Spleen (tissue), 11 donors: ENCODE measurements at regions not wholly inside any gene's neighbourhood (a gene's known extent, or its start where the extent isn't known, plus 50 kb on each side); places are given as distances from the start of the nearest gene placed in this dataset.
A peak's percentile ranks its signal among the peaks of the same experiment; 100 is the strongest.

ENCODE experiments used
- DNase-seq: peaks from one replicate; pipeline ENCODE4 v3.0.0-alpha.2; 2020
- H3K27ac ChIP-seq, 8 donors: fragments of 200-600 bp; sonication (generic) in 7 of 8; 1 replicate in 4 of 8; 2 replicates in 4 of 8; pipeline versions ENCODE4 v1.5.0 to v1.8.0; 2016 to 2021; ENCODE audit warnings: inconsistent platforms in 4 of 8, mild to moderate bottlenecking in 4 of 8, moderate library complexity in 1 of 8
- H3K27me3 ChIP-seq, 7 donors: fragments of 200-600 bp; sonication (generic) in 6 of 7; replicated peaks in 1 of 7; 1 replicate in 4 of 7; 2 replicates in 3 of 7; pipeline versions ENCODE4 v1.5.0 to v1.8.0; 2016 to 2021; ENCODE audit warnings: inconsistent platforms in 3 of 7, mild to moderate bottlenecking in 1 of 7
- H3K36me3 ChIP-seq, 6 donors: fragments of 200-600 bp; sonication (generic) in 5 of 6; 1 replicate in 4 of 6; 2 replicates in 2 of 6; pipeline versions ENCODE4 v1.5.0 to v1.8.0; 2016 to 2021; ENCODE audit warnings: inconsistent platforms in 2 of 6
- H3K4me1 ChIP-seq, 6 donors: fragments of 200-600 bp; sonication (generic) in 5 of 6; 1 replicate in 3 of 6; 2 replicates in 3 of 6; pipeline versions ENCODE4 v1.5.0 to v1.8.0; 2016 to 2021; ENCODE audit warnings: inconsistent platforms in 3 of 6
- H3K4me3 ChIP-seq, 8 donors: fragments of 200-600 bp; sonication (generic) in 7 of 8; 1 replicate in 4 of 8; 2 replicates in 4 of 8; pipeline versions ENCODE4 v1.5.0 to v1.8.0; 2016 to 2021; ENCODE audit warnings: inconsistent platforms in 4 of 8, mild to moderate bottlenecking in 4 of 8, moderate library complexity in 2 of 8
- H3K9me3 ChIP-seq, 8 donors: fragments of 200-600 bp; sonication (generic) in 7 of 8; 1 replicate in 4 of 8; 2 replicates in 4 of 8; pipeline versions ENCODE4 v1.5.0 to v1.8.0; 2016 to 2021; ENCODE audit warnings: inconsistent platforms in 4 of 8
- POLR2A ChIP-seq, 3 donors: fragments of 450-650 bp; IDR thresholded peaks; one replicate each; pipeline ENCODE4 v1.5.1; 2017; ENCODE audit warnings: antibody characterized with exemption in 3 of 3, mild to moderate bottlenecking in 1 of 3
- POLR2AphosphoS5 ChIP-seq, 3 donors: sonication (generic); formaldehyde crosslinking; IDR thresholded peaks; one replicate each; pipeline ENCODE4 v1.5.1; 2017; ENCODE audit warnings: antibody characterized with exemption in 3 of 3
- WGBS, 5 donors: extraction: QIAGEN DNeasy Blood & Tissue Kit in 3 of 5; methylation state at CpG; one replicate each; pipeline versions ENCODE4 v1.1.5 to v1.1.7; 2013 to 2018; 5-methylcytosine and 5-hydroxymethylcytosine counted together
- intact Hi-C: fragments of 100-400 bp; cut with DNase I; formaldehyde crosslinking; loops from one replicate; pipeline ENCODE4 v1.15.0; 2023; ENCODE audit warnings: low total_unique reads
- TF ChIP-seq, protein P1 (sequence below), 11 experiments: fragments of 200-600 bp in 7 of 11; fragments of 450-650 bp in 4 of 11; sonication (generic) in 4 of 11; IDR thresholded peaks in 8 of 11; conservative IDR thresholded peaks in 3 of 11; 1 replicate in 7 of 11; 2 replicates in 4 of 11; pipeline versions ENCODE4 v1.4.0 to v1.8.0; 2016 to 2021; ENCODE audit warnings: antibody characterized with exemption in 11 of 11, inconsistent platforms in 4 of 11, mild to moderate bottlenecking in 1 of 11
- donor health status: healthy with polysubstance abuse.
- donor health status: DM: no; HTN: no; CAD: no; lungs with moderate emphysema.
- donor health status: DM: no; HTN: no; CAD: no.
- donor health status: Bipolar disorder and iron deficiency.
- donor health status: healthy.
- donor health status: DM: no; HTN: no; CAD: no.
- donor health status: DM: yes; HTN: yes; CAD: no.

DNA sequence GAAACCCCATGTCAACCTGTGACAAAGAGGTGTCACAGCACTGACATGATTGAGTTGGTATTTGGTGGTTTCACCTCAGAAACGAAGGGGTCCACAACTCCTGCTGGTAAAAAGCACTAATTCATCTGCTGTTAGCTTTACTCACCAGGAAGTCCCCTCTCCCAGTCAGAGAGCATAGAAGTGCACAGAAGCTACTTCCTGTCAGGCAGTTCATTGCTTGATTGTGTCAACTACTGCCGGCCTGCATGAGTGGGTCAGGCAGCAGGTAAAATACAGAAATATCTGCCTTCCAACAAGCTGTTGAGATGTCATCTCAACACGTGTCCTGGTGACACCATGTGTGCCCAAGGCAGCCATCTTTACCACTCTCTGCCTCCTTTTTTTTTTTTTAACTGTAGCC lies 596.6 kb upstream of the NR2F2 start:
- Histone ChIP-seq H3K4me1 (peaks cover 0 to 16% (median 9%) of the 10 kb centered on the region in 6 donors), H3K4me3 (no peak overlapping the region), H3K9me3 (peaks cover 0 to 7% (median 0%) of the 10 kb centered on the region in 8 donors), H3K36me3 (no peaks in the 10 kb centered on the region), H3K27ac (peak overlapping the region in 2 of 8 donors; percentile 6 to 23), H3K27me3 (no peaks in the 10 kb centered on the region)
- intact Hi-C loops, result no loop called here
- 31 to 38% (median 35%) methylated on average over 3 of the region's 3 CpGs for WGBS, 5 donors
- no peak for DNase-seq
- TF ChIP-seq POLR2AphosphoS5 (IDR thresholded peaks at IDR 0.05) (no peak), POLR2A (IDR thresholded peaks at IDR 0.05) (no peak)
- TF ChIP-seq, protein P1, sequence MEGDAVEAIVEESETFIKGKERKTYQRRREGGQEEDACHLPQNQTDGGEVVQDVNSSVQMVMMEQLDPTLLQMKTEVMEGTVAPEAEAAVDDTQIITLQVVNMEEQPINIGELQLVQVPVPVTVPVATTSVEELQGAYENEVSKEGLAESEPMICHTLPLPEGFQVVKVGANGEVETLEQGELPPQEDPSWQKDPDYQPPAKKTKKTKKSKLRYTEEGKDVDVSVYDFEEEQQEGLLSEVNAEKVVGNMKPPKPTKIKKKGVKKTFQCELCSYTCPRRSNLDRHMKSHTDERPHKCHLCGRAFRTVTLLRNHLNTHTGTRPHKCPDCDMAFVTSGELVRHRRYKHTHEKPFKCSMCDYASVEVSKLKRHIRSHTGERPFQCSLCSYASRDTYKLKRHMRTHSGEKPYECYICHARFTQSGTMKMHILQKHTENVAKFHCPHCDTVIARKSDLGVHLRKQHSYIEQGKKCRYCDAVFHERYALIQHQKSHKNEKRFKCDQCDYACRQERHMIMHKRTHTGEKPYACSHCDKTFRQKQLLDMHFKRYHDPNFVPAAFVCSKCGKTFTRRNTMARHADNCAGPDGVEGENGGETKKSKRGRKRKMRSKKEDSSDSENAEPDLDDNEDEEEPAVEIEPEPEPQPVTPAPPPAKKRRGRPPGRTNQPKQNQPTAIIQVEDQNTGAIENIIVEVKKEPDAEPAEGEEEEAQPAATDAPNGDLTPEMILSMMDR (IDR thresholded peaks at IDR 0.05 in 8 of 11, conservative IDR thresholded peaks at IDR 0.05 in 3 of 11), result no peak

DNA sequence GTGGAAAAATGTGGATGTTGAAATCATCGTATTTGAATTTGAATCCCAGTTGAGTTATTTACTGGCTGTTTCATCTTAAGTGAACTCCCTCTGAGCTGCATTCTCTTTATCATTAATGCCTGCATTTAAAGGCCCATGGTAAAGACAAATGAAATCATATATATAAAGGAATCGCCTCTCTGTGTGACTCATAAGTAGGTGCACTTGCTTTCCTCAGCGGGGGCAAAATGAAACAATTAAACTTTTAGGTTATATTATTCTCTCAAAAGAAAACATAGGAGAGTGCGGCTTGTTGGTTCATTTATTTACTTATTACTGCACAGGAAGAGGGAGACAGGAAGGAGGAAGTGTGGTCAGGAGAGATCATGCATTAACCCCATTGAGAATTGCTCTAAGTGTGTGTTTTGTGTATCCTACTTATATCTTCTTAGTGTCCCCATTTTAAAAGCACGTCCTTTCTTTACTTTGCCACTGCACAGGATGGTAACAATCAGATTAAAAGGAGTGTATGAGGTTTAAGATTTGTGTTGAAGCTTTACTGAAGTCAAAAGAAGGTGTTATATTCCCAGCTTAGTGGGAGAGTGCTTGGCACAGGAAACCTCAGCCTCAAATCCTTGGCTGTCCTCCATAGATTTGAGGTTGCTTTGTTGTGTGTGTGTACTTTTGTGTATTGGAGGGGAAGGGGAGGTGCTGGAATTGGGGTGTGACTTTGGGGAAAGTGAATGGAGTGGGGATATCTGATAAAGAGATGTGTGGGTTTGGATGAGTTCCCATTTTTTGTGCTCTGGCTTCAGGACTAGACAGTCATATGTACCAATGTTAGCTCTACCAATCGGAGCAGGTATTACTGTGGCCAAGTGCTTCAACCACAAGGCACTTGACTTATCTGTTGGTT lies 595.8 kb upstream of the NR2F2 start:
- TF ChIP-seq POLR2AphosphoS5 (IDR thresholded peaks at IDR 0.05) (no peak), POLR2A (IDR thresholded peaks at IDR 0.05) (no peak)
- TF ChIP-seq, protein P1 (IDR thresholded peaks at IDR 0.05 in 8 of 11, conservative IDR thresholded peaks at IDR 0.05 in 3 of 11), result no peak
- H3K36me3 ChIP-seq, result no peaks in the 10 kb centered on the region
- intact Hi-C loops, result no loop called here
- H3K4me1 ChIP-seq, result peaks cover 0 to 16% (median 9%) of the 10 kb centered on the region in 6 donors
- DNase-seq, result no peak
- no peak overlapping the region for H3K4me3 ChIP-seq
- H3K27me3 ChIP-seq, result no peaks in the 10 kb centered on the region
- peaks cover 0 to 7% (median 0%) of the 10 kb centered on the region in 8 donors for H3K9me3 ChIP-seq
- H3K27ac ChIP-seq, result peak overlapping the region in 6 of 8 donors; percentile 6 to 55 (median 26)
- WGBS, 5 donors, result 33 to 42% (median 35%) methylated on average over 6 of the region's 6 CpGs

DNA sequence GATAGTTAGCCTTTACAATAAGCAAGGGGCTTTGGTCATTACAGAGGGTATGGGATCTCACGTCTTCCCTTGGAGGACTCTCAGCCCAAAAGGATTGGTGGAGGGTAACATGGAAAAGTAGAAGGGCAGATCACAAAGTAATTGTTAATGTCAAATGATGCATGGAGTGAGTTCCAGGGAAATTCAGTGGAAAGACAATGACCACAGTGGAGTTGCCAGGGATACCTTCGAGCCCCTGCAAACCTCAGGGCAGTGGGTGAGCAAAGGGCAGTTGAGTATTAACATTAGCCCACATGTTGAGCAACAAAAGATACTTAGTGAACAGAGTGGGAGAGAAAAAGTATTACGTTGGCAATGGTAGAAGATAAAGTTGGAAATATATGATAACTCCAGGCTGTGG lies 593.4 kb upstream of the NR2F2 start:
- intact Hi-C loops, result no loop called here
- no peak for DNase-seq
- WGBS, 5 donors, result 79 to 88% (median 82%) methylated on average over 3 of the region's 3 CpGs
- no peak overlapping the region for H3K27ac ChIP-seq
- peaks cover 0 to 7% (median 0%) of the 10 kb centered on the region in 8 donors for H3K9me3 ChIP-seq
- peaks cover 0 to 16% (median 14%) of the 10 kb centered on the region in 6 donors for H3K4me1 ChIP-seq
- no peak overlapping the region for H3K4me3 ChIP-seq
- no peaks in the 10 kb centered on the region for H3K27me3 ChIP-seq
- H3K36me3 ChIP-seq, result no peaks in the 10 kb centered on the region
- TF ChIP-seq, protein P1 (IDR thresholded peaks at IDR 0.05 in 8 of 11, conservative IDR thresholded peaks at IDR 0.05 in 3 of 11), result no peak
- TF ChIP-seq POLR2AphosphoS5 (IDR thresholded peaks at IDR 0.05) (no peak), POLR2A (IDR thresholded peaks at IDR 0.05) (no peak)

DNA sequence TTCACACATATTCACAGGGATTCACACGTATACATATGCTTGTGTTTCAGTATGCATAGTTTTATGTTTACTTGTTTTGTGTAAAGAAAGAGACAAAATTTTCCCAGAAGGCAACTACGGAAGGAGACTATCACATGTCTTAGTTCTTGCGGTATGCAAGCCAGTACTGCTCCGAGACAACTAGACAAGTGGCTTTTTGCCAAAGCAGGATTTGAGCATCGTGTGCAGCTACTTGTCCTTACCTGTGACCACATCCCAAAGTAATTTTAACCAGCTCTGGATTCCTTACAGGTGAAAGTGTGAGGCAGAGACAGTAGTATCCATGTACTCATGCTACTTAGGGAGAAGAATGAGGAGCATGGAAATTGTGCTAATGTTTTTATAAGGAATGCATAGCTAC lies 591.4 kb upstream of the NR2F2 start:
- Histone ChIP-seq H3K4me1 (peaks cover 0 to 16% (median 11%) of the 10 kb centered on the region in 6 donors), H3K27me3 (no peaks in the 10 kb centered on the region), H3K27ac (no peak overlapping the region), H3K4me3 (no peak overlapping the region), H3K36me3 (no peaks in the 10 kb centered on the region), H3K9me3 (peaks cover 0 to 7% (median 0%) of the 10 kb centered on the region in 8 donors)
- intact Hi-C loops, result no loop called here
- TF ChIP-seq, protein P1 (IDR thresholded peaks at IDR 0.05 in 8 of 11, conservative IDR thresholded peaks at IDR 0.05 in 3 of 11), result no peak
- no peak for TF ChIP-seq POLR2A (IDR thresholded peaks at IDR 0.05)
- no peak for TF ChIP-seq POLR2AphosphoS5 (IDR thresholded peaks at IDR 0.05)
- WGBS, 5 donors, result 81 to 88% (median 87%) methylated on average over 5 of the region's 5 CpGs
- no peak for DNase-seq
